OCI-LY3 (cell line): ENCODE measurements at regions not wholly inside any gene's neighbourhood (a gene's known extent, or its start where the extent isn't known, plus 50 kb on each side); places are given as distances from the start of the nearest gene placed in this dataset.

ENCODE experiments used
- H2AFZ ChIP-seq: fragments of 200-600, 300-600 bp; shearing (Covaris generic); 2 replicates; pipeline ENCODE4 v1.6.0; 2014; ENCODE audit warnings: antibody characterized with exemption, low read depth, low read length
- H3K27ac ChIP-seq: fragments of 200-600, 300-600 bp; sonication (generic); 2 replicates; pipeline ENCODE4 v1.5.1; 2014; ENCODE audit warnings: mild to moderate bottlenecking, low read length, moderate library complexity, mixed read lengths
- H3K27me3 ChIP-seq: fragments of 200-600, 300-600 bp; sonication (generic); 2 replicates; pipeline ENCODE4 v1.6.1; 2014; ENCODE audit warnings: low read depth, low read length, mixed read lengths
- H3K36me3 ChIP-seq: fragments of 200-600, 300-600 bp; sonication (generic); replicated peaks from 2 replicates; pipeline ENCODE3; 2014; ENCODE audit warnings: low read depth, low read length, mixed read lengths
- H3K4me1 ChIP-seq: fragments of 300-600, 200-600 bp; sonication (generic); 2 replicates; pipeline ENCODE4 v1.6.1; 2014; ENCODE audit warnings: low read length, mixed read lengths
- H3K4me2 ChIP-seq: fragments of 200-600, 300-600 bp; sonication (generic); 2 replicates; pipeline ENCODE4 v1.6.1; 2014; ENCODE audit warnings: low read length, mixed read lengths
- H3K4me3 ChIP-seq: fragments of 300-600, 200-600 bp; sonication (generic); 2 replicates; pipeline ENCODE4 v1.5.1; 2014; ENCODE audit warnings: antibody characterized with exemption, mild to moderate bottlenecking, low read length, moderate library complexity
- H3K79me2 ChIP-seq: fragments of 300-600, 200-600 bp; shearing (Covaris generic); 2 replicates; pipeline ENCODE4 v1.6.1; 2014; ENCODE audit warnings: mild to moderate bottlenecking, low read length, mixed read lengths
- H3K9ac ChIP-seq: fragments of 300-600, 200-600 bp; shearing (Covaris generic); 2 replicates; pipeline ENCODE4 v1.6.0; 2014; ENCODE audit warnings: mild to moderate bottlenecking, low read length, moderate library complexity
- H3K9me3 ChIP-seq: fragments of 200-600, 300-600 bp; shearing (Covaris generic); 2 replicates; pipeline ENCODE4 v1.6.1; 2014; ENCODE audit warnings: low read length, mixed read lengths; ENCODE audit not compliant: insufficient read depth
- H4K20me1 ChIP-seq: fragments of 200-600, 300-600 bp; sonication (generic); 2 replicates; pipeline ENCODE4 v1.6.1; 2016; ENCODE audit warnings: low read length, mixed read lengths; ENCODE audit not compliant: insufficient read depth
- CTCF ChIP-seq: fragments of 200-600, 300-600 bp; sonication (generic); IDR thresholded peaks from 2 replicates; pipeline ENCODE4 v1.5.1; 2014; ENCODE audit warnings: antibody characterized with exemption, low read length, low read depth
- EZH2phosphoT487 ChIP-seq: fragments of 200-600 bp; shearing (Covaris generic); IDR thresholded peaks from 2 replicates; pipeline ENCODE4 v1.6.1; 2018; ENCODE audit warnings: antibody characterized with exemption, mixed run types, low read depth

- no peaks in the 10 kb centered on the region for H3K36me3 ChIP-seq
- H3K9me3 ChIP-seq = no peaks in the 10 kb centered on the region
- H3K4me1 ChIP-seq = peaks cover 36% of the 10 kb centered on the region
- TF ChIP-seq CTCF (no peak), EZH2phosphoT487 (no peak)
- H3K79me2 ChIP-seq = no peaks in the 10 kb centered on the region
- H2AFZ ChIP-seq = no peak overlapping the region
- no peaks in the 10 kb centered on the region for H3K27me3 ChIP-seq
- no peak overlapping the region for H3K27ac ChIP-seq
- no peak overlapping the region for H3K9ac ChIP-seq
- no peak overlapping the region for H3K4me2 ChIP-seq
- no peak overlapping the region for H3K4me3 ChIP-seq
- H4K20me1 ChIP-seq = no peaks in the 10 kb centered on the region
Observed at GRCh38 chr7:17038160-17038782, 156.5 kb upstream of the AGR3 start.

DNA sequence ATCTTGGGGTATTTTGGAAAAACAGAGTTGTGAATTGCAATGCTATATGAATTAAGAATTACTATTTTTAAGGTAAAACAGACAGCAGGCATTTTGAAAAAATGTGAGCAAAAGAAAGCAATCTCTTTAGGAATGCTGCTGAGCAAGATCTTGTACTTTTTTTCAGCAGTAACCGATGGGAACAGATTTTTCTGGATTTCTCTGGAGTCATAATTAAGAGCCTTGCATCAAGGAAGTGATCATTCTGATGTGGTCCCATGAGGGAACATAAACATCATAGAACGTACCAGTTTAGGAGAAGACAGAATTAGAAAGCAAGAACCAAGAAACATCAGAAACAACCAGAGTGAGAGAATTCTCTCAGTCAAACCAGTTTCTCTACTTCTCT is 157.0 kb upstream of the AGR3 start:
- no peak overlapping the region for H2AFZ ChIP-seq
- no peak overlapping the region for H3K4me3 ChIP-seq

GRCh38 chr7:17039372-17039771 is 157.6 kb upstream of the AGR3 start:
- H2AFZ ChIP-seq = no peak overlapping the region
- H3K9ac ChIP-seq = no peak overlapping the region
- no peaks in the 10 kb centered on the region for H4K20me1 ChIP-seq
- H3K79me2 ChIP-seq = no peaks in the 10 kb centered on the region
- no peaks in the 10 kb centered on the region for H3K9me3 ChIP-seq
- no peaks in the 10 kb centered on the region for H3K36me3 ChIP-seq
- peaks cover 36% of the 10 kb centered on the region for H3K4me1 ChIP-seq
- H3K27me3 ChIP-seq = no peaks in the 10 kb centered on the region
- no peak overlapping the region for H3K27ac ChIP-seq
- no peak for TF ChIP-seq EZH2phosphoT487
- TF ChIP-seq CTCF = no peak
- H3K4me3 ChIP-seq = no peak overlapping the region
- H3K4me2 ChIP-seq = no peak overlapping the region

More for the DNA sequence above, 157.0 kb upstream of the AGR3 start:
- no peak overlapping the region for H3K27ac ChIP-seq
- peaks cover 36% of the 10 kb centered on the region for H3K4me1 ChIP-seq
- no peak overlapping the region for H3K4me2 ChIP-seq
- H4K20me1 ChIP-seq = no peaks in the 10 kb centered on the region
- no peaks in the 10 kb centered on the region for H3K79me2 ChIP-seq
- H3K36me3 ChIP-seq = no peaks in the 10 kb centered on the region
- TF ChIP-seq EZH2phosphoT487 = no peak
- TF ChIP-seq CTCF = no peak
- H3K27me3 ChIP-seq = no peaks in the 10 kb centered on the region
- H3K9me3 ChIP-seq = no peaks in the 10 kb centered on the region
- no peak overlapping the region for H3K9ac ChIP-seq

- H3K27ac ChIP-seq = no peak overlapping the region
- H3K4me2 ChIP-seq = no peak overlapping the region
Observed at GRCh38 chr7:17040716-17041115, 158.9 kb upstream of the AGR3 start.

More at GRCh38 chr7:17040716-17041115, 158.9 kb upstream of the AGR3 start:
- Histone ChIP-seq H3K9me3 (no peaks in the 10 kb centered on the region), H3K27me3 (no peaks in the 10 kb centered on the region), H3K9ac (no peak overlapping the region), H3K4me1 (peaks cover 36% of the 10 kb centered on the region), H3K4me3 (no peak overlapping the region), H3K79me2 (no peaks in the 10 kb centered on the region), H2AFZ (no peak overlapping the region), H3K36me3 (no peaks in the 10 kb centered on the region), H4K20me1 (no peaks in the 10 kb centered on the region)
- TF ChIP-seq EZH2phosphoT487 (no peak), CTCF (no peak)
